Ovary (tissue), 3 donors: ENCODE measurements at regions not wholly inside any gene's neighbourhood (a gene's known extent, or its start where the extent isn't known, plus 50 kb on each side); places are given as distances from the start of the nearest gene placed in this dataset.

Source experiments
- EP300 ChIP-seq: sonication (generic); formaldehyde crosslinking; IDR thresholded peaks from one replicate; pipeline ENCODE4 v1.6.1; 2017; ENCODE audit warnings: antibody characterized with exemption
- POLR2A ChIP-seq: fragments of 450-650 bp; IDR thresholded peaks from one replicate; pipeline ENCODE4 v1.6.1; 2017; ENCODE audit warnings: antibody characterized with exemption, mild to moderate bottlenecking, moderate library complexity
- TF ChIP-seq, protein P1 (sequence below), 3 donors: fragments of 450-650 bp in 2 of 3; fragments of 200-600 bp in 1 of 3; IDR thresholded peaks; one replicate each; pipeline versions ENCODE4 v1.5.1 to v1.8.0; 2016 to 2022; ENCODE audit warnings: antibody characterized with exemption in 3 of 3, mild to moderate bottlenecking in 1 of 3
- donor health status: DM: no; HTN: no; CAD: no.

DNA sequence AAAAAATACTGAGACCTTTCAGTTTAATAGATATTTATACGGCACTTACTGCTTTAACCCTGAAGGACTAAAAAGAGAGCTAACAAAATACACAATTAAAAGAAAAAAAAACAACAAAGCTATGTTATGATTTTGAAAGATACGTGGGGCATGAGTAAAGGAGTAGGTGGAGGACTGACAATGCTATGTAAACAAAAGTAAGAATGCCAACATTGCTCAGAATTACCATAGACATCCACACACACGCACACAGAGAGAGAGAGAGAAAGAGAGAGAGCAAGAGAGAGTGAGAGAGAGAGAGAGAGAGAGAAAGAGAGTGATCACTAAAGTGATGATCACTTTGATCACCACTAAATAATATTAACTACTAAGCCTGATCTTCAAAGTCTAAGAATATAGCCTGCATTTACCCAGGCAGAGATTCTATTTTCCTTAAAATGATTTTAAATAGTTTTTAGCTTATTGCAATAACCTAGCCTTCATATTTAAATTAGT is 313.9 kb upstream of the SPANXN4 start:
- TF ChIP-seq, protein P1, sequence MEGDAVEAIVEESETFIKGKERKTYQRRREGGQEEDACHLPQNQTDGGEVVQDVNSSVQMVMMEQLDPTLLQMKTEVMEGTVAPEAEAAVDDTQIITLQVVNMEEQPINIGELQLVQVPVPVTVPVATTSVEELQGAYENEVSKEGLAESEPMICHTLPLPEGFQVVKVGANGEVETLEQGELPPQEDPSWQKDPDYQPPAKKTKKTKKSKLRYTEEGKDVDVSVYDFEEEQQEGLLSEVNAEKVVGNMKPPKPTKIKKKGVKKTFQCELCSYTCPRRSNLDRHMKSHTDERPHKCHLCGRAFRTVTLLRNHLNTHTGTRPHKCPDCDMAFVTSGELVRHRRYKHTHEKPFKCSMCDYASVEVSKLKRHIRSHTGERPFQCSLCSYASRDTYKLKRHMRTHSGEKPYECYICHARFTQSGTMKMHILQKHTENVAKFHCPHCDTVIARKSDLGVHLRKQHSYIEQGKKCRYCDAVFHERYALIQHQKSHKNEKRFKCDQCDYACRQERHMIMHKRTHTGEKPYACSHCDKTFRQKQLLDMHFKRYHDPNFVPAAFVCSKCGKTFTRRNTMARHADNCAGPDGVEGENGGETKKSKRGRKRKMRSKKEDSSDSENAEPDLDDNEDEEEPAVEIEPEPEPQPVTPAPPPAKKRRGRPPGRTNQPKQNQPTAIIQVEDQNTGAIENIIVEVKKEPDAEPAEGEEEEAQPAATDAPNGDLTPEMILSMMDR (IDR thresholded peaks at IDR 0.05), result no peak
- TF ChIP-seq POLR2A (no peak), EP300 (no peak)
